CD4-positive, CD25-positive, alpha-beta regulatory T cell (primary cell): ENCODE measurements at regions not wholly inside any gene's neighbourhood (a gene's known extent, or its start where the extent isn't known, plus 50 kb on each side); places are given as distances from the start of the nearest gene placed in this dataset.

Source experiments
- ATAC-seq, 2 donors: fragments of 150-1000 bp; cut with Tn5 transposase; one replicate each; pipeline ENCODE4 v1.10.0; 2021; ENCODE audit warnings: low read depth in 2 of 2, moderate number of reproducible peaks in 2 of 2, moderate library complexity in 1 of 2
- DNase-seq, 3 donors: peaks; one replicate each; pipeline versions ENCODE4 v3.0.0 to v3.0.0-alpha.2; 2012 to 2022; ENCODE audit warnings: mixed read lengths in 1 of 3
- H3K27ac ChIP-seq: one replicate; pipeline ENCODE4 v1.7.0; 2013; ENCODE audit warnings: mild to moderate bottlenecking, low read length; ENCODE audit not compliant: insufficient read depth, poor library complexity, severe bottlenecking
- H3K27me3 ChIP-seq: one replicate; pipeline ENCODE4 v1.7.0; 2013; ENCODE audit warnings: low read length; ENCODE audit not compliant: control insufficient read depth, insufficient read depth
- H3K36me3 ChIP-seq: one replicate; pipeline ENCODE4 v1.7.0; 2013; ENCODE audit warnings: mild to moderate bottlenecking, low read length, moderate library complexity; ENCODE audit not compliant: control insufficient read depth, insufficient read depth
- H3K4me1 ChIP-seq: 2 replicates; pipeline ENCODE4 v1.7.0; 2013; ENCODE audit warnings: mild to moderate bottlenecking, low read length; ENCODE audit not compliant: insufficient read depth, control insufficient read depth, poor library complexity, severe bottlenecking
- H3K4me3 ChIP-seq: one replicate; pipeline ENCODE4 v1.7.0; 2013; ENCODE audit warnings: low read depth, mild to moderate bottlenecking, low read length, moderate library complexity
- H3K9me3 ChIP-seq, 2 experiments: 1 replicate in 1 of 2; 2 replicates in 1 of 2; pipeline ENCODE4 v1.7.0; 2013; ENCODE audit warnings: low read length in 2 of 2, mild to moderate bottlenecking in 1 of 2, moderate library complexity in 1 of 2; ENCODE audit not compliant: control insufficient read depth in 2 of 2
- H3K27ac Mint-ChIP-seq, 3 donors: one replicate each; pipeline ENCODE4 v1.8.0; 2020 to 2022; ENCODE audit warnings: mild to moderate bottlenecking in 3 of 3, mixed read lengths in 3 of 3, moderate library complexity in 2 of 3
- H3K27me3 Mint-ChIP-seq: one replicate; pipeline ENCODE4 v1.8.0; 2022; ENCODE audit warnings: mild to moderate bottlenecking, mixed read lengths
- H3K36me3 Mint-ChIP-seq: one replicate; pipeline ENCODE4 v1.8.0; 2020; ENCODE audit warnings: mixed read lengths
- H3K4me1 Mint-ChIP-seq, 4 donors: one replicate each; pipeline ENCODE4 v1.8.0; 2020 to 2022; ENCODE audit warnings: mixed read lengths in 4 of 4, mild to moderate bottlenecking in 1 of 4
- H3K4me3 Mint-ChIP-seq, 4 donors: one replicate each; pipeline ENCODE4 v1.8.0; 2020 to 2022; ENCODE audit warnings: mild to moderate bottlenecking in 4 of 4, mixed read lengths in 4 of 4, moderate library complexity in 3 of 4
- H3K9me3 Mint-ChIP-seq, 7 donors: one replicate each; pipeline ENCODE4 v1.8.0; 2020 to 2022; ENCODE audit warnings: mixed read lengths in 7 of 7, mild to moderate bottlenecking in 3 of 7, moderate library complexity in 2 of 7

- Histone ChIP-seq H3K36me3 (no peaks in the 10 kb centered on the region), H3K4me1 (no peaks in the 10 kb centered on the region), H3K9me3 (no peaks in the 10 kb centered on the region), H3K27me3 (peaks cover 3% of the 10 kb centered on the region), H3K27ac (no peak overlapping the region), H3K4me3 (no peak overlapping the region)
- Mint-ChIP-seq H3K27ac (no peak overlapping the region), H3K4me1 (no peaks in the 10 kb centered on the region), H3K36me3 (no peaks in the 10 kb centered on the region), H3K27me3 (no peaks in the 10 kb centered on the region), H3K4me3 (no peak overlapping the region), H3K9me3 (no peaks in the 10 kb centered on the region)
- ATAC-seq (no peak), DNase-seq (no peak)
Observed at GRCh38 chr4:72977936-72978485, 91.5 kb downstream of the COX18 start.

GRCh38 chr4:72975488-72975784 lies 94.1 kb downstream of the COX18 start:
- H3K9me3 ChIP-seq, result no peaks in the 10 kb centered on the region
- Mint-ChIP-seq H3K4me1 (no peaks in the 10 kb centered on the region), H3K4me3 (no peak overlapping the region), H3K27ac (no peak overlapping the region), H3K36me3 (no peaks in the 10 kb centered on the region), H3K9me3 (no peaks in the 10 kb centered on the region), H3K27me3 (no peaks in the 10 kb centered on the region)
- H3K4me3 ChIP-seq, result no peak overlapping the region
- ATAC-seq (no peak), DNase-seq (no peak)
- H3K4me1 ChIP-seq, result no peaks in the 10 kb centered on the region
- no peak overlapping the region for H3K27ac ChIP-seq
- peaks cover 3% of the 10 kb centered on the region for H3K27me3 ChIP-seq
- no peaks in the 10 kb centered on the region for H3K36me3 ChIP-seq

- Histone ChIP-seq H3K27ac (no peak overlapping the region), H3K9me3 (no peaks in the 10 kb centered on the region), H3K4me1 (no peaks in the 10 kb centered on the region), H3K4me3 (no peak overlapping the region), H3K36me3 (no peaks in the 10 kb centered on the region), H3K27me3 (peaks cover 3% of the 10 kb centered on the region)
- DNase-seq (no peak), ATAC-seq (no peak)
- Mint-ChIP-seq H3K27ac (no peak overlapping the region), H3K4me1 (no peaks in the 10 kb centered on the region), H3K36me3 (no peaks in the 10 kb centered on the region), H3K4me3 (no peak overlapping the region), H3K9me3 (no peaks in the 10 kb centered on the region), H3K27me3 (no peaks in the 10 kb centered on the region)
Observed at GRCh38 chr4:72974694-72975487, 94.6 kb downstream of the COX18 start.

GRCh38 chr4:72971572-72971971 lies 97.9 kb downstream of the COX18 start:
- Histone ChIP-seq H3K4me1 (no peaks in the 10 kb centered on the region), H3K27ac (no peak overlapping the region), H3K36me3 (no peaks in the 10 kb centered on the region), H3K9me3 (no peaks in the 10 kb centered on the region), H3K4me3 (no peak overlapping the region), H3K27me3 (peaks cover 3% of the 10 kb centered on the region)
- Mint-ChIP-seq H3K4me1 (no peaks in the 10 kb centered on the region), H3K4me3 (no peak overlapping the region), H3K27ac (no peak overlapping the region), H3K36me3 (no peaks in the 10 kb centered on the region), H3K27me3 (no peaks in the 10 kb centered on the region), H3K9me3 (no peaks in the 10 kb centered on the region)
- no peak for ATAC-seq
- DNase-seq, result no peak

GRCh38 chr4:72970756-72971155 lies 98.8 kb downstream of the COX18 start:
- no peak overlapping the region for H3K27ac Mint-ChIP-seq
- no peak overlapping the region for H3K4me3 ChIP-seq
- no peaks in the 10 kb centered on the region for H3K4me1 Mint-ChIP-seq
- H3K4me1 ChIP-seq, result no peaks in the 10 kb centered on the region
- no peak for ATAC-seq
- no peaks in the 10 kb centered on the region for H3K9me3 Mint-ChIP-seq
- no peaks in the 10 kb centered on the region for H3K36me3 ChIP-seq
- H3K27me3 ChIP-seq, result peaks cover 3% of the 10 kb centered on the region
- no peak overlapping the region for H3K27ac ChIP-seq
- no peak for DNase-seq
- H3K36me3 Mint-ChIP-seq, result no peaks in the 10 kb centered on the region
- H3K27me3 Mint-ChIP-seq, result no peaks in the 10 kb centered on the region
- no peak overlapping the region for H3K4me3 Mint-ChIP-seq
- no peaks in the 10 kb centered on the region for H3K9me3 ChIP-seq

- Histone ChIP-seq H3K27me3 (peaks cover 1% of the 10 kb centered on the region), H3K36me3 (no peaks in the 10 kb centered on the region)
- H3K4me3 Mint-ChIP-seq, result no peak overlapping the region
Observed at GRCh38 chr4:72969976-72970375, 99.5 kb downstream of the COX18 start.

GRCh38 chr4:72966652-72967051 lies 102.9 kb downstream of the COX18 start:
- DNase-seq (peak in 1 of 3 donors; percentile 14), ATAC-seq (no peak)
- no peaks in the 10 kb centered on the region for H3K4me1 ChIP-seq
- Mint-ChIP-seq H3K4me1 (no peaks in the 10 kb centered on the region), H3K9me3 (peaks cover 0 to 13% (median 6%) of the 10 kb centered on the region in 7 donors), H3K4me3 (no peak overlapping the region), H3K27ac (no peak overlapping the region), H3K27me3 (no peaks in the 10 kb centered on the region), H3K36me3 (no peaks in the 10 kb centered on the region)
- H3K36me3 ChIP-seq, result no peaks in the 10 kb centered on the region
- H3K4me3 ChIP-seq, result no peak overlapping the region
- H3K9me3 ChIP-seq, result no peaks in the 10 kb centered on the region
- no peaks in the 10 kb centered on the region for H3K27me3 ChIP-seq
- no peak overlapping the region for H3K27ac ChIP-seq

More at GRCh38 chr4:72969976-72970375, 99.5 kb downstream of the COX18 start:
- H3K27me3 Mint-ChIP-seq, result no peaks in the 10 kb centered on the region
- no peak overlapping the region for H3K27ac Mint-ChIP-seq
- Histone ChIP-seq H3K9me3 (no peaks in the 10 kb centered on the region), H3K27ac (no peak overlapping the region), H3K4me1 (no peaks in the 10 kb centered on the region), H3K4me3 (no peak overlapping the region)
- H3K4me1 Mint-ChIP-seq, result no peaks in the 10 kb centered on the region
- no peaks in the 10 kb centered on the region for H3K36me3 Mint-ChIP-seq
- ATAC-seq, result no peak
- H3K9me3 Mint-ChIP-seq, result peaks cover 0 to under 1% (median 0%) of the 10 kb centered on the region in 7 donors
- DNase-seq, result no peak

- no peak overlapping the region for H3K27ac Mint-ChIP-seq
- no peaks in the 10 kb centered on the region for H3K36me3 Mint-ChIP-seq
- H3K9me3 ChIP-seq, result peaks cover 4 to 15% of the 10 kb centered on the region in 2 experiments
- H3K27ac ChIP-seq, result no peak overlapping the region
- no peaks in the 10 kb centered on the region for H3K4me1 Mint-ChIP-seq
- no peak overlapping the region for H3K4me3 ChIP-seq
- H3K4me3 Mint-ChIP-seq, result no peak overlapping the region
- H3K27me3 Mint-ChIP-seq, result no peaks in the 10 kb centered on the region
- ATAC-seq (no peak), DNase-seq (no peak)
- no peaks in the 10 kb centered on the region for H3K4me1 ChIP-seq
- H3K36me3 ChIP-seq, result no peaks in the 10 kb centered on the region
- peaks cover 2 to 34% (median 13%) of the 10 kb centered on the region in 7 donors for H3K9me3 Mint-ChIP-seq
- H3K27me3 ChIP-seq, result no peaks in the 10 kb centered on the region
Observed at GRCh38 chr4:72959411-72959810, 110.1 kb downstream of the COX18 start.
